Tibial nerve (tissue), 4 donors: ENCODE measurements at regions not wholly inside any gene's neighbourhood (a gene's known extent, or its start where the extent isn't known, plus 50 kb on each side); places are given as distances from the start of the nearest gene placed in this dataset.

Experiments used
- EP300 ChIP-seq, 2 donors: sonication (generic); formaldehyde crosslinking; IDR thresholded peaks; one replicate each; pipeline ENCODE4 v1.6.1; 2017; ENCODE audit warnings: antibody characterized with exemption in 2 of 2, mild to moderate bottlenecking in 1 of 2
- POLR2A ChIP-seq, 2 donors: fragments of 450-650 bp; IDR thresholded peaks; one replicate each; pipeline ENCODE4 v1.6.1; 2017; ENCODE audit warnings: antibody characterized with exemption in 2 of 2, mild to moderate bottlenecking in 2 of 2, moderate library complexity in 2 of 2
- TF ChIP-seq, protein P1 (sequence below), 5 experiments: fragments of 200-600 bp in 3 of 5; fragments of 450-650 bp in 2 of 5; sonication (generic) in 3 of 5; IDR thresholded peaks; one replicate each; pipeline ENCODE4 v1.5.1; 2016 to 2019; ENCODE audit warnings: antibody characterized with exemption in 5 of 5, mild to moderate bottlenecking in 3 of 5, moderate library complexity in 2 of 5

DNA sequence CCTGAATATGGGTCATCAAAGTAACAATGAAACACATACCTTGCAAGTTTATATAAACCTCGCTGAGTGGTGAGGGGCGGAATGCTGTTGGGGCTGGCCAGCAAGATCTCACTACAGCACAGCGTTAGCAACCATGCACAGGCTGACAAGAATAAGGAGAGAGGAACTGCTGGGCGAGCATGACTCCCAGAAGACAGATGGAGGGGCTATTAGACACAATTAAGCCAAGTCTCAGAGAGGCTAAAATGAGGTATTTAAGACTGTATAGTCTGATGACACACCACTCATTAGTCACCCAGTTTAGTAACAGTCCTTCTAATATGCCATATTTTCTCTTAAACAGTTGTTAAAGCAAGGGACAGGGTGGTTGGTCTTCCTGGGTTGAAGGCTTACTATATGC lies 340.2 kb upstream of the NR5A2 start:
- TF ChIP-seq, protein P1, sequence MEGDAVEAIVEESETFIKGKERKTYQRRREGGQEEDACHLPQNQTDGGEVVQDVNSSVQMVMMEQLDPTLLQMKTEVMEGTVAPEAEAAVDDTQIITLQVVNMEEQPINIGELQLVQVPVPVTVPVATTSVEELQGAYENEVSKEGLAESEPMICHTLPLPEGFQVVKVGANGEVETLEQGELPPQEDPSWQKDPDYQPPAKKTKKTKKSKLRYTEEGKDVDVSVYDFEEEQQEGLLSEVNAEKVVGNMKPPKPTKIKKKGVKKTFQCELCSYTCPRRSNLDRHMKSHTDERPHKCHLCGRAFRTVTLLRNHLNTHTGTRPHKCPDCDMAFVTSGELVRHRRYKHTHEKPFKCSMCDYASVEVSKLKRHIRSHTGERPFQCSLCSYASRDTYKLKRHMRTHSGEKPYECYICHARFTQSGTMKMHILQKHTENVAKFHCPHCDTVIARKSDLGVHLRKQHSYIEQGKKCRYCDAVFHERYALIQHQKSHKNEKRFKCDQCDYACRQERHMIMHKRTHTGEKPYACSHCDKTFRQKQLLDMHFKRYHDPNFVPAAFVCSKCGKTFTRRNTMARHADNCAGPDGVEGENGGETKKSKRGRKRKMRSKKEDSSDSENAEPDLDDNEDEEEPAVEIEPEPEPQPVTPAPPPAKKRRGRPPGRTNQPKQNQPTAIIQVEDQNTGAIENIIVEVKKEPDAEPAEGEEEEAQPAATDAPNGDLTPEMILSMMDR (IDR thresholded peaks at IDR 0.05): no peak
- TF ChIP-seq POLR2A (IDR thresholded peaks at IDR 0.05) (no peak), EP300 (IDR thresholded peaks at IDR 0.05) (no peak)
